ENCODE measurements at regions not wholly inside any gene's neighbourhood (a gene's known extent, or its start where the extent isn't known, plus 50 kb on each side); places are given as distances from the start of the nearest gene placed in this dataset.

DNA sequence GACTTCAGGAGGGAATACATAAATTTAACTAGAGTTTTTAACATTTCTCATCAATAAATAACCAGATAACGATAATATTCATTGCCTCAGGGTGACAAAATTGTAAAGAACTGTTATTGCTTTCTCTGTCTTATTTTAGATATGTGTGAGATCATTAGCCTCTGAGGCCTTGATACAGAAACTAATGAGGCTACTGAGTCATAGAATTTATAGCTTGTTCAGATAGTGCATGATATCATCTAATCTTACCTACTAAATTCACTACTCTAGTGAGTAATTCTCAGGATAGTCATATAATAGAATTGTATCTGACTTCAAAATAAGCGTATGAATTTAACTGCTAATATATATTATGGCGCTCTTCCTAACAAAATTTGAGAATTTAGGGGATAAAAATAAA, 360.8 kb upstream of the KLHL1 start:
- Mint-ChIP-seq H3K4me1 (ENCODE audit: low read depth, unreplicated experiment) (no peaks in the 10 kb centered on the region), H3K36me3 (ENCODE audit: unreplicated experiment) (no peaks in the 10 kb centered on the region), H3K27ac (ENCODE audit: unreplicated experiment) (no peak overlapping the region), H3K4me3 (ENCODE audit: unreplicated experiment) (no peak overlapping the region), H3K9me3 (ENCODE audit: unreplicated experiment) (no peaks in the 10 kb centered on the region), H3K27me3 (ENCODE audit: unreplicated experiment) (peaks cover 2% of the 10 kb centered on the region)
- DNase-seq = no peak
- TF ChIP-seq, protein P1, sequence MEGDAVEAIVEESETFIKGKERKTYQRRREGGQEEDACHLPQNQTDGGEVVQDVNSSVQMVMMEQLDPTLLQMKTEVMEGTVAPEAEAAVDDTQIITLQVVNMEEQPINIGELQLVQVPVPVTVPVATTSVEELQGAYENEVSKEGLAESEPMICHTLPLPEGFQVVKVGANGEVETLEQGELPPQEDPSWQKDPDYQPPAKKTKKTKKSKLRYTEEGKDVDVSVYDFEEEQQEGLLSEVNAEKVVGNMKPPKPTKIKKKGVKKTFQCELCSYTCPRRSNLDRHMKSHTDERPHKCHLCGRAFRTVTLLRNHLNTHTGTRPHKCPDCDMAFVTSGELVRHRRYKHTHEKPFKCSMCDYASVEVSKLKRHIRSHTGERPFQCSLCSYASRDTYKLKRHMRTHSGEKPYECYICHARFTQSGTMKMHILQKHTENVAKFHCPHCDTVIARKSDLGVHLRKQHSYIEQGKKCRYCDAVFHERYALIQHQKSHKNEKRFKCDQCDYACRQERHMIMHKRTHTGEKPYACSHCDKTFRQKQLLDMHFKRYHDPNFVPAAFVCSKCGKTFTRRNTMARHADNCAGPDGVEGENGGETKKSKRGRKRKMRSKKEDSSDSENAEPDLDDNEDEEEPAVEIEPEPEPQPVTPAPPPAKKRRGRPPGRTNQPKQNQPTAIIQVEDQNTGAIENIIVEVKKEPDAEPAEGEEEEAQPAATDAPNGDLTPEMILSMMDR (IDR thresholded peaks at IDR 0.05; ENCODE audit: partially characterized antibody, unreplicated experiment) = no peak

DNA sequence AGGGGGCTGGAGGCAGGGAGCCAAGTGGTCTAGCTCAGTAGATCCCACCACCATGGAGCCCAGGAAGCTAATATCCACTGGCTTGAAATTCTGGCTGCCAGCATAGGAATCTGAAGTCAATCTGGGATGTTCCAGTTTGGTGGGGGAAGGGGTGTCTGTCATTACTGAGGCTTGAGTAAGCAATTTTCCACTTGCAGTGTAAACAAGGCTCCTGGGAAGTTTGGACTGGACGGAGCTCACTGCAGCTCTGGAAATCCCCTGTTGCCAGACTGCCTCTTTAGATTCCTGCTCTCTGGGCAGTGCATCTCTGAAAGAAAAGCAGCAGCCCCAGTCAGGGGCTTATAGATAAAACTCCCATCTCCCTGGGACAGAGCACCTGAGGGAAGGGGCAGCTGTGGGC, 349.2 kb upstream of the KLHL1 start:
- DNase-seq = no peak
- H3K36me3 Mint-ChIP-seq (ENCODE audit: unreplicated experiment) = no peaks in the 10 kb centered on the region
- no peaks in the 10 kb centered on the region for H3K9me3 Mint-ChIP-seq (ENCODE audit: unreplicated experiment)
- H3K4me3 Mint-ChIP-seq (ENCODE audit: unreplicated experiment) = no peak overlapping the region
- no peaks in the 10 kb centered on the region for H3K27me3 Mint-ChIP-seq (ENCODE audit: unreplicated experiment)
- TF ChIP-seq, protein P1 (IDR thresholded peaks at IDR 0.05; ENCODE audit: partially characterized antibody, unreplicated experiment) = no peak
- no peak overlapping the region for H3K27ac Mint-ChIP-seq (ENCODE audit: unreplicated experiment)
- H3K4me1 Mint-ChIP-seq (ENCODE audit: low read depth, unreplicated experiment) = no peaks in the 10 kb centered on the region

DNA sequence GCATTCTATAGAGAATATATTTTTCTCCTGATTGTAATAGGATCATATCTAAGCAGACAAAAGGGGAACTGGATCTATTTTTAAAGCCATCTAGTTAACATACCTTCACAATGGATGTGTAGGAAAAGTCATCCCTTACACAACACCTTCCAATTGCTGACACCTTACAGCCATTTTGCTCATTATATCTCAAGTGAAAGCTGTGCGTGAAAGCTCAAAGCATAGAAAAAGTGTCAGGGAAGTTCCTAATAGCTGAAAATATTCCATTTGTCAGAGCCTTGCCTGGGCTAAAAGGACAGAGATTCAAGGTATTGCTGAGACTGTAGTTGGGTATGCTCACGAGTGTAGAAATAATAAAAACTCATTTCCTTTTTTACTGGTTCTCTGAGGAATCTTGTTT, 340.6 kb upstream of the KLHL1 start:
- Mint-ChIP-seq H3K4me3 (ENCODE audit: unreplicated experiment) (no peak overlapping the region), H3K9me3 (ENCODE audit: unreplicated experiment) (no peaks in the 10 kb centered on the region), H3K36me3 (ENCODE audit: unreplicated experiment) (no peaks in the 10 kb centered on the region), H3K27ac (ENCODE audit: unreplicated experiment) (no peak overlapping the region), H3K4me1 (ENCODE audit: low read depth, unreplicated experiment) (no peaks in the 10 kb centered on the region), H3K27me3 (ENCODE audit: unreplicated experiment) (no peaks in the 10 kb centered on the region)
- TF ChIP-seq, protein P1 (IDR thresholded peaks at IDR 0.05; ENCODE audit: partially characterized antibody, unreplicated experiment) = no peak
- no peak for DNase-seq

DNA sequence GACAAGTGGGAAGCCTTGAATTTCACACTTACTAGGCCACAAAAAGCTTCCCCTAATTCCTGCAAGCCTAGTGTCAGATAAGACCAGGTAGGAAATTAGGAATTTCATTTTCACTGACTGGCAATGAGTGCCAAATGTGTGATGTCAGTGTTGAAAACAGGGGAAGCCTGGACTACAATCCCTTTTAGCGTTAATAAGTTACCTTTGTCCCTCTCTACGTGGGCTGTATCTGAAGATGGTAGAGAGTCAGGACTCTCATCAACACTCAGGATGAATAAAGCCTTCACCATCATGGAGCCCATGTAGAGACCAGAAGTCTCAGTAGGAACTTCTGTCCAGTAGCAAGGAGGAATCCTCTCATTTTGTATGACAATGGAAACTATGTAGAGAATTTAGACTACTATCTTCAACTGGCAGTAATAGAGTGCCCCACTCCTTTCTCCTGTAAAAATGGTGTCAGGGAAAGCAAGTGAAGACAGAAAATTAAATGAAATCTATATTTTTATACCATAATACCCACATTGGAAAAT, 324.1 kb upstream of the KLHL1 start:
- no peak overlapping the region for H3K27ac Mint-ChIP-seq (ENCODE audit: unreplicated experiment)

DNA sequence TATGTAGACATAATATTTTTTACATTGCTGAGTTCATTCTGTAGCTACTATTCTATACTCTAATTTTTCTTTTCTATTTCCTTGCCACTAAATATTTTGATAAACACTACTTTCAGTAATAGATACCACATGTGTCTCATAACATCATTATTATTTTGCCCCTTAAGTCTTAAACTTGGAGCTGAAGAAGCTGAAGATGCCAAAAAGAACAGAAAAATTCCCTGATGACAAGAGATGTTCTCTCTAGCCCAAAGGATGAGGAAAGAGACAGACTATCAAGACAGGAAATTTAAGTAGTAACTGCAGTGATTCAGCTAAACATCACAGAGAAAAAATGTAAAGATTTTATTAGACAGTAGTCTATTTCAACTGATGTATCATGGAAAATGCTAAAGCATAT, 322.0 kb upstream of the KLHL1 start:
- H3K4me1 Mint-ChIP-seq (ENCODE audit: low read depth, unreplicated experiment) = no peaks in the 10 kb centered on the region
- no peak overlapping the region for H3K4me3 Mint-ChIP-seq (ENCODE audit: unreplicated experiment)
- TF ChIP-seq, protein P1 (IDR thresholded peaks at IDR 0.05; ENCODE audit: partially characterized antibody, unreplicated experiment) = no peak
- no peaks in the 10 kb centered on the region for H3K36me3 Mint-ChIP-seq (ENCODE audit: unreplicated experiment)
- H3K9me3 Mint-ChIP-seq (ENCODE audit: unreplicated experiment) = no peaks in the 10 kb centered on the region
- no peaks in the 10 kb centered on the region for H3K27me3 Mint-ChIP-seq (ENCODE audit: unreplicated experiment)
- no peak overlapping the region for H3K27ac Mint-ChIP-seq (ENCODE audit: unreplicated experiment)
- no peak for DNase-seq

More for the DNA sequence above, 324.1 kb upstream of the KLHL1 start:
- no peaks in the 10 kb centered on the region for H3K27me3 Mint-ChIP-seq (ENCODE audit: unreplicated experiment)
- DNase-seq = no peak
- H3K4me3 Mint-ChIP-seq (ENCODE audit: unreplicated experiment) = no peak overlapping the region
- no peaks in the 10 kb centered on the region for H3K36me3 Mint-ChIP-seq (ENCODE audit: unreplicated experiment)
- H3K9me3 Mint-ChIP-seq (ENCODE audit: unreplicated experiment) = no peaks in the 10 kb centered on the region
- H3K4me1 Mint-ChIP-seq (ENCODE audit: low read depth, unreplicated experiment) = no peaks in the 10 kb centered on the region
- TF ChIP-seq, protein P1 (IDR thresholded peaks at IDR 0.05; ENCODE audit: partially characterized antibody, unreplicated experiment) = no peak
